DND-41 (cell line): ENCODE measurements at regions not wholly inside any gene's neighbourhood (a gene's known extent, or its start where the extent isn't known, plus 50 kb on each side); places are given as distances from the start of the nearest gene placed in this dataset.

Experiments
- ATAC-seq: fragments of 200-7000 bp; cut with Tn5 transposase; 3 replicates; pipeline ENCODE4 v1.9.1; 2021; ENCODE audit warnings: low read depth; ENCODE audit not compliant: insufficient read depth
- DNase-seq: peaks from one replicate; pipeline ENCODE4 v3.0.0-alpha.2; 2020
- H2AFZ ChIP-seq: 2 replicates; pipeline ENCODE4 v1.6.0; 2012; ENCODE audit warnings: low read depth, low read length
- H3K27ac ChIP-seq: 2 replicates; pipeline ENCODE4 v1.5.1; 2012; ENCODE audit warnings: low read length, inconsistent platforms
- H3K27me3 ChIP-seq: fragments of 200-600 bp; sonication (generic); 2 replicates; pipeline ENCODE4 v1.6.0; 2012; ENCODE audit warnings: low read length, mild to moderate bottlenecking, inconsistent platforms; ENCODE audit not compliant: insufficient read depth, poor library complexity
- H3K36me3 ChIP-seq: 2 replicates; pipeline ENCODE4 v1.5.1; 2012; ENCODE audit warnings: low read length, inconsistent platforms; ENCODE audit not compliant: insufficient read depth
- H3K4me1 ChIP-seq: 2 replicates; pipeline ENCODE4 v1.5.1; 2012; ENCODE audit warnings: mild to moderate bottlenecking, low read length; ENCODE audit not compliant: insufficient read depth
- H3K4me2 ChIP-seq: 2 replicates; pipeline ENCODE4 v1.6.0; 2012; ENCODE audit warnings: mild to moderate bottlenecking, moderate library complexity, low read length, inconsistent platforms; ENCODE audit not compliant: insufficient read depth
- H3K4me3 ChIP-seq, 2 experiments: fragments of 200-600 bp in 1 of 2; shearing (Covaris generic) in 1 of 2; 2 replicates each; pipeline ENCODE4 v1.5.1; 2012 to 2016; ENCODE audit warnings: inconsistent platforms in 2 of 2, low read length in 2 of 2, mild to moderate bottlenecking in 2 of 2, low read depth in 1 of 2, moderate library complexity in 1 of 2
- H3K79me2 ChIP-seq: 2 replicates; pipeline ENCODE4 v1.6.0; 2012; ENCODE audit warnings: low read length, inconsistent platforms; ENCODE audit not compliant: insufficient read depth
- H3K9ac ChIP-seq: 2 replicates; pipeline ENCODE4 v1.6.0; 2012; ENCODE audit warnings: low read depth, mild to moderate bottlenecking, inconsistent platforms, low read length, moderate library complexity
- H3K9me3 ChIP-seq: 2 replicates; pipeline ENCODE4 v1.5.1; 2012; ENCODE audit warnings: low read length, moderate library complexity, mild to moderate bottlenecking, inconsistent platforms; ENCODE audit not compliant: insufficient read depth, severe bottlenecking
- H4K20me1 ChIP-seq: 2 replicates; pipeline ENCODE4 v1.6.0; 2012; ENCODE audit warnings: low read length; ENCODE audit not compliant: insufficient read depth
- CTCF ChIP-seq: IDR thresholded peaks from 2 replicates; pipeline ENCODE4 v1.5.1; 2012; ENCODE audit warnings: borderline replicate concordance, low read length, moderate library complexity, mild to moderate bottlenecking; ENCODE audit not compliant: poor library complexity, severe bottlenecking; ENCODE audit errors: extremely low read depth
- EZH2 ChIP-seq: IDR thresholded peaks from 3 replicates; pipeline ENCODE4 v1.6.1; 2012; ENCODE audit warnings: borderline replicate concordance, low read depth, mild to moderate bottlenecking, moderate library complexity, low read length, inconsistent platforms; ENCODE audit not compliant: severe bottlenecking

GRCh38 chr6:18326980-18327379 is 60.2 kb upstream of the RNF144B start:
- H3K79me2 ChIP-seq = no peaks in the 10 kb centered on the region
- no peak for TF ChIP-seq EZH2
- TF ChIP-seq CTCF = no peak
- ATAC-seq (no peak), DNase-seq (no peak)
- peaks cover 4% of the 10 kb centered on the region for H3K27me3 ChIP-seq
- no peaks in the 10 kb centered on the region for H3K4me1 ChIP-seq
- no peaks in the 10 kb centered on the region for H3K9me3 ChIP-seq
- no peak overlapping the region for H3K4me3 ChIP-seq
- no peaks in the 10 kb centered on the region for H4K20me1 ChIP-seq
- no peaks in the 10 kb centered on the region for H3K36me3 ChIP-seq
- no peak overlapping the region for H3K27ac ChIP-seq
- no peak overlapping the region for H3K9ac ChIP-seq
- H3K4me2 ChIP-seq = no peak overlapping the region
- H2AFZ ChIP-seq = no peak overlapping the region

DNA sequence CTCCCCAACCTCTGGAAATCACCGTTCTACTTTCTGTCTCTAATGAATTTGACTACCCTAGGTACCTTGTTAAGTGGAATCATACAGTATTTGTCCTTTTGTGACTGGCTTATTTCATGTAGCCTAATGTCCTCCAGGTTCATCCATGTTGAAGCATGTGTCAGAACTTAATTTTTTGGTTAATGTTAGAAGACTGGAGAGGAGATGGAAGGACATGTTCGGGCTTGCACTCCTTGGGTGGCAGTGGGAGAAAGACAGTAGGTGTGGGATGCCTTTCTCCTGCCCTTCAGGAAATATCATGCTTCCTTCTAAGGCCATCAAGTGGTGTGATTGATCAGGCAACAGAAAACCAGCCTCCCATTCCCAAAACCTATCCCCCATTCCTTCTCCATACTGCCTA is 61.1 kb upstream of the RNF144B start:
- Histone ChIP-seq H3K27ac (no peak overlapping the region), H3K4me3 (no peak overlapping the region), H3K79me2 (no peaks in the 10 kb centered on the region), H3K36me3 (no peaks in the 10 kb centered on the region), H3K9ac (no peak overlapping the region), H3K27me3 (peaks cover 4% of the 10 kb centered on the region), H3K4me1 (no peaks in the 10 kb centered on the region), H3K9me3 (no peaks in the 10 kb centered on the region), H3K4me2 (no peak overlapping the region), H4K20me1 (no peaks in the 10 kb centered on the region), H2AFZ (no peak overlapping the region)
- TF ChIP-seq CTCF = no peak
- TF ChIP-seq EZH2 = no peak
- DNase-seq = no peak
- ATAC-seq = no peak

DNA sequence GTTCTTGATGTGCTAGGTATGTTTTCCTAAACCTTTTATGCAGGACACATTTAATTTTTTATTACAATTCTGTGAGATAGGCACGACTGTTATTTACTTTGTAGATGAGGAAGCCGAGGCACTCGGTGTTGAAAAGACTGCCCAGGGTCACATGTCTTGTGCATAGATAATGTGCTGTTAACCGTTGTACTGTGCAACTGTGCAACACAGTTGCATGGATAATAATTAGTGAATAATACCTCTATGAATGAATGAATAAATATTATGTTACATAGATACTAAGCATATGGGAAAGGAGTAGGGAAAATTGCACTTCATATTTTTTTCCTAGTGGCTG is 60.3 kb upstream of the DEK start:
- no peak overlapping the region for H3K27ac ChIP-seq
- no peak overlapping the region for H3K4me2 ChIP-seq
- no peaks in the 10 kb centered on the region for H3K9me3 ChIP-seq
- no peaks in the 10 kb centered on the region for H3K36me3 ChIP-seq
- H3K4me3 ChIP-seq = no peak overlapping the region
- H3K9ac ChIP-seq = no peak overlapping the region
- DNase-seq (no peak), ATAC-seq (no peak)
- no peaks in the 10 kb centered on the region for H4K20me1 ChIP-seq
- TF ChIP-seq EZH2 (no peak), CTCF (no peak)
- H3K4me1 ChIP-seq = no peaks in the 10 kb centered on the region
- no peak overlapping the region for H2AFZ ChIP-seq
- no peaks in the 10 kb centered on the region for H3K79me2 ChIP-seq
- peaks cover 4% of the 10 kb centered on the region for H3K27me3 ChIP-seq
